HG02884 (cell line): ENCODE measurements at regions not wholly inside any gene's neighbourhood (a gene's known extent, or its start where the extent isn't known, plus 50 kb on each side); places are given as distances from the start of the nearest gene placed in this dataset.
"Not testable (repeated sequence)": the region's sequence is repeated elsewhere in the genome, so short reads cannot be mapped to it uniquely, and the experiment has no call there.

Source experiments
- ATAC-seq: cut with Tn5 transposase; IDR thresholded peaks from one replicate; pipeline ENCODE4 v1.9.1; 2021; ENCODE audit warnings: mild to moderate bottlenecking, moderate library complexity; ENCODE audit not compliant: unreplicated experiment

GRCh38 chr18:70705831-70706416 is 417.1 kb downstream of the SOCS6 start:
- ATAC-seq: no peak

- no peak for ATAC-seq
These were observed 411.7 kb downstream of the SOCS6 start for GRCh38 chr18:70700496-70700895.

GRCh38 chr18:70698574-70698973 is 409.7 kb downstream of the SOCS6 start:
- ATAC-seq: no peak

GRCh38 chr18:70693246-70693645 is 404.4 kb downstream of the SOCS6 start:
- no peak for ATAC-seq

GRCh38 chr18:70689765-70690164 is 400.9 kb downstream of the SOCS6 start:
- not testable (repeated sequence) for ATAC-seq

GRCh38 chr18:70688286-70688685 is 399.4 kb downstream of the SOCS6 start:
- ATAC-seq: no peak

GRCh38 chr18:70684821-70685220 is 396.0 kb downstream of the SOCS6 start:
- ATAC-seq: no peak

- no peak for ATAC-seq
These were observed 394.4 kb downstream of the SOCS6 start for GRCh38 chr18:70683263-70683662.

GRCh38 chr18:70674896-70675295 is 386.1 kb downstream of the SOCS6 start:
- ATAC-seq: no peak

- no peak for ATAC-seq
These were observed 385.0 kb downstream of the SOCS6 start for GRCh38 chr18:70673831-70674230.

GRCh38 chr18:70672581-70672980 is 383.7 kb downstream of the SOCS6 start:
- no peak for ATAC-seq

- ATAC-seq: no peak
These were observed 383.2 kb downstream of the SOCS6 start for GRCh38 chr18:70671889-70672565.

GRCh38 chr18:70666936-70667335 is 378.1 kb downstream of the SOCS6 start:
- ATAC-seq: no peak

- ATAC-seq: no peak
These were observed 374.3 kb downstream of the SOCS6 start for GRCh38 chr18:70663141-70663540.

GRCh38 chr18:70662588-70662987 is 373.7 kb downstream of the SOCS6 start:
- ATAC-seq: no peak

GRCh38 chr18:70659036-70659925 is 370.4 kb downstream of the SOCS6 start:
- no peak for ATAC-seq

GRCh38 chr18:70653671-70654070 is 364.8 kb downstream of the SOCS6 start:
- ATAC-seq: no peak

- ATAC-seq: no peak
These were observed 362.0 kb downstream of the SOCS6 start for GRCh38 chr18:70650878-70651277.

GRCh38 chr18:70649683-70650082 is 360.8 kb downstream of the SOCS6 start:
- ATAC-seq: no peak

GRCh38 chr18:70645971-70646370 is 357.1 kb downstream of the SOCS6 start:
- ATAC-seq: no peak

GRCh38 chr18:70643812-70644211 is 355.0 kb downstream of the SOCS6 start:
- ATAC-seq: no peak
